ENCODE measurements at regions not wholly inside any gene's neighbourhood (a gene's known extent, or its start where the extent isn't known, plus 50 kb on each side); places are given as distances from the start of the nearest gene placed in this dataset.

- TF ChIP-seq CTCF (IDR thresholded peaks at IDR 0.05) (no peak), POLR2A (IDR thresholded peaks at IDR 0.05) (no peak)
Observed at GRCh38 chr3:95750097-95750496, 1064.3 kb upstream of the EPHA6 start.
